ENCODE measurements at regions not wholly inside any gene's neighbourhood (a gene's known extent, or its start where the extent isn't known, plus 50 kb on each side); places are given as distances from the start of the nearest gene placed in this dataset.

DNA sequence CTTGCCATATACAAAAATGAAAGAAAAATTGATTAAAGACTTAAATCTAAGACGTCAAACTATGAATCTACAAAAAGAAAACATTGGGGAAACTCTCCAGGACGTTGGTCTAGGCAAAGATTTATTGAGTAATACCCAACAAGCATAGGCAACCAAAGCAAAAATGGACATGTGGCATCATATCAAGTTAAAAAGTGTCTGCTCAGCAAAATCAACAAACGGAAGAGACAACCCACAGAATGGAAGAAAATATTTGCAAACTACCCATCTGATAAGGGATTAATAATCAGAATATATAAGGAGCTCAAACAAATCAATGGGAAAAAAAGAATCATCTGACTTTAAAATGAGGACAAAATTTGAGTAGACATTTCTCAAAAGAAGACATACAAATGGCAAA, 160.9 kb downstream of the DCLK3 start:
- DNase-seq (ENCODE audit: low spot score), result no peak
- no peak overlapping the region for H3K9ac ChIP-seq (ENCODE audit: low read depth in 1 of 2, low read length in 2 of 2)
- no peak overlapping the region for H3K27ac ChIP-seq (ENCODE audit: low read depth in 1 of 2, low read length in 2 of 2)
- WGBS, result 32% methylated on average over 3 of the region's 3 CpGs
- H3K36me3 ChIP-seq (ENCODE audit: control insufficient read depth in 4 of 4, insufficient read depth in 3 of 4, low read depth in 1 of 4, low read length in 3 of 4), result no peaks in the 10 kb centered on the region
- H3K27me3 ChIP-seq (ENCODE audit: control insufficient read depth in 4 of 4, insufficient read depth in 4 of 4, low read length in 3 of 4), result peaks cover 0 to 7% (median 0%) of the 10 kb centered on the region in 4 donors
- no peak for TF ChIP-seq JUND (IDR thresholded peaks at IDR 0.05)
- no peak overlapping the region for H3K4me3 ChIP-seq (ENCODE audit: low read depth in 1 of 3, low read length in 3 of 3)
- no peaks in the 10 kb centered on the region for H3K4me1 ChIP-seq (ENCODE audit: control insufficient read depth in 4 of 4, insufficient read depth in 4 of 4, low read length in 3 of 4)
- no peaks in the 10 kb centered on the region for H3K9me3 ChIP-seq (ENCODE audit: control insufficient read depth in 4 of 4, low read length in 3 of 4)

DNA sequence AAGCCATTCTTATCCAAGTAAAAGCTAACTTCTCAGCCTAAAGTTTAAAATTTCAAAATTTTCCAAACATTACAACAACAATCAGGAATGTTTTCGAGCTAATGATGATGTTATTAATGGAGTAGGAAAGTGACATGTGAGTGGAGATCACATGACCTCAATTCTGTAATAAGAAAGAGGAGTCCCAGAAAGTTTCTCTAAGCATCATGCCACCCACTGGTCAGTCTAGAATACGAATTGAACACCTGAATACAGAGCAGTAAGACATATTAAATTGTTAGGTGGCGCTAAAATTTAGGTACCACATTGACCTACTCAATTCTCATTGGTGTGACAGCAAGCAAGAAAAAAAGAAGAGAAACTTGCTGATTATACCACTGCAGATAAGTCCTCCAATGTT, 163.9 kb downstream of the DCLK3 start:
- H3K27me3 ChIP-seq (ENCODE audit: control insufficient read depth in 4 of 4, insufficient read depth in 4 of 4, low read length in 3 of 4), result peaks cover 0 to 2% (median 0%) of the 10 kb centered on the region in 4 donors
- TF ChIP-seq NR2F2 (IDR thresholded peaks at IDR 0.05) (no peak), GABPA (IDR thresholded peaks at IDR 0.05 in 1 of 2, conservative IDR thresholded peaks at IDR 0.05 in 1 of 2) (no peak), HNF4G (IDR thresholded peaks at IDR 0.05) (no peak), FOXA1 (IDR thresholded peaks at IDR 0.05) (no peak)
- TF ChIP-seq, protein P1, sequence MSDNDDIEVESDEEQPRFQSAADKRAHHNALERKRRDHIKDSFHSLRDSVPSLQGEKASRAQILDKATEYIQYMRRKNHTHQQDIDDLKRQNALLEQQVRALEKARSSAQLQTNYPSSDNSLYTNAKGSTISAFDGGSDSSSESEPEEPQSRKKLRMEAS (IDR thresholded peaks at IDR 0.05), result no peak
- TF ChIP-seq, protein P2, sequence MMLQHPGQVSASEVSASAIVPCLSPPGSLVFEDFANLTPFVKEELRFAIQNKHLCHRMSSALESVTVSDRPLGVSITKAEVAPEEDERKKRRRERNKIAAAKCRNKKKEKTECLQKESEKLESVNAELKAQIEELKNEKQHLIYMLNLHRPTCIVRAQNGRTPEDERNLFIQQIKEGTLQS (IDR thresholded peaks at IDR 0.05), result no peak
- TF ChIP-seq, protein P3, sequence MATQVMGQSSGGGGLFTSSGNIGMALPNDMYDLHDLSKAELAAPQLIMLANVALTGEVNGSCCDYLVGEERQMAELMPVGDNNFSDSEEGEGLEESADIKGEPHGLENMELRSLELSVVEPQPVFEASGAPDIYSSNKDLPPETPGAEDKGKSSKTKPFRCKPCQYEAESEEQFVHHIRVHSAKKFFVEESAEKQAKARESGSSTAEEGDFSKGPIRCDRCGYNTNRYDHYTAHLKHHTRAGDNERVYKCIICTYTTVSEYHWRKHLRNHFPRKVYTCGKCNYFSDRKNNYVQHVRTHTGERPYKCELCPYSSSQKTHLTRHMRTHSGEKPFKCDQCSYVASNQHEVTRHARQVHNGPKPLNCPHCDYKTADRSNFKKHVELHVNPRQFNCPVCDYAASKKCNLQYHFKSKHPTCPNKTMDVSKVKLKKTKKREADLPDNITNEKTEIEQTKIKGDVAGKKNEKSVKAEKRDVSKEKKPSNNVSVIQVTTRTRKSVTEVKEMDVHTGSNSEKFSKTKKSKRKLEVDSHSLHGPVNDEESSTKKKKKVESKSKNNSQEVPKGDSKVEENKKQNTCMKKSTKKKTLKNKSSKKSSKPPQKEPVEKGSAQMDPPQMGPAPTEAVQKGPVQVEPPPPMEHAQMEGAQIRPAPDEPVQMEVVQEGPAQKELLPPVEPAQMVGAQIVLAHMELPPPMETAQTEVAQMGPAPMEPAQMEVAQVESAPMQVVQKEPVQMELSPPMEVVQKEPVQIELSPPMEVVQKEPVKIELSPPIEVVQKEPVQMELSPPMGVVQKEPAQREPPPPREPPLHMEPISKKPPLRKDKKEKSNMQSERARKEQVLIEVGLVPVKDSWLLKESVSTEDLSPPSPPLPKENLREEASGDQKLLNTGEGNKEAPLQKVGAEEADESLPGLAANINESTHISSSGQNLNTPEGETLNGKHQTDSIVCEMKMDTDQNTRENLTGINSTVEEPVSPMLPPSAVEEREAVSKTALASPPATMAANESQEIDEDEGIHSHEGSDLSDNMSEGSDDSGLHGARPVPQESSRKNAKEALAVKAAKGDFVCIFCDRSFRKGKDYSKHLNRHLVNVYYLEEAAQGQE (IDR thresholded peaks at IDR 0.05), result no peak
- TF ChIP-seq, protein P4, sequence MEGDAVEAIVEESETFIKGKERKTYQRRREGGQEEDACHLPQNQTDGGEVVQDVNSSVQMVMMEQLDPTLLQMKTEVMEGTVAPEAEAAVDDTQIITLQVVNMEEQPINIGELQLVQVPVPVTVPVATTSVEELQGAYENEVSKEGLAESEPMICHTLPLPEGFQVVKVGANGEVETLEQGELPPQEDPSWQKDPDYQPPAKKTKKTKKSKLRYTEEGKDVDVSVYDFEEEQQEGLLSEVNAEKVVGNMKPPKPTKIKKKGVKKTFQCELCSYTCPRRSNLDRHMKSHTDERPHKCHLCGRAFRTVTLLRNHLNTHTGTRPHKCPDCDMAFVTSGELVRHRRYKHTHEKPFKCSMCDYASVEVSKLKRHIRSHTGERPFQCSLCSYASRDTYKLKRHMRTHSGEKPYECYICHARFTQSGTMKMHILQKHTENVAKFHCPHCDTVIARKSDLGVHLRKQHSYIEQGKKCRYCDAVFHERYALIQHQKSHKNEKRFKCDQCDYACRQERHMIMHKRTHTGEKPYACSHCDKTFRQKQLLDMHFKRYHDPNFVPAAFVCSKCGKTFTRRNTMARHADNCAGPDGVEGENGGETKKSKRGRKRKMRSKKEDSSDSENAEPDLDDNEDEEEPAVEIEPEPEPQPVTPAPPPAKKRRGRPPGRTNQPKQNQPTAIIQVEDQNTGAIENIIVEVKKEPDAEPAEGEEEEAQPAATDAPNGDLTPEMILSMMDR (IDR thresholded peaks at IDR 0.05; ENCODE audit: low read depth, low read length, missing input control), result no peak
- 72% methylated on average over 3 of the region's 3 CpGs for WGBS

More for the DNA sequence above, 163.9 kb downstream of the DCLK3 start:
- Histone ChIP-seq H3K4me3 (ENCODE audit: low read depth in 1 of 3, low read length in 3 of 3) (no peak overlapping the region), H3K9ac (ENCODE audit: low read depth in 1 of 2, low read length in 2 of 2) (no peak overlapping the region), H3K27ac (ENCODE audit: low read depth in 1 of 2, low read length in 2 of 2) (no peak overlapping the region), H3K4me1 (ENCODE audit: control insufficient read depth in 4 of 4, insufficient read depth in 4 of 4, low read length in 3 of 4) (no peaks in the 10 kb centered on the region), H3K9me3 (ENCODE audit: control insufficient read depth in 4 of 4, low read length in 3 of 4) (no peaks in the 10 kb centered on the region), H3K36me3 (ENCODE audit: control insufficient read depth in 4 of 4, insufficient read depth in 3 of 4, low read depth in 1 of 4, low read length in 3 of 4) (no peaks in the 10 kb centered on the region)
- no peak for DNase-seq (ENCODE audit: low spot score)
